Common myeloid progenitor, CD34-positive (primary cell): ENCODE measurements at regions not wholly inside any gene's neighbourhood (a gene's known extent, or its start where the extent isn't known, plus 50 kb on each side); places are given as distances from the start of the nearest gene placed in this dataset.

Source experiments
- CTCF ChIA-PET: fragments of 350-600 bp; sonication (Branson Sonifier 250); formaldehyde crosslinking; loops from one replicate; lab custom pipeline; 2021; ENCODE audit warnings: antibody characterized with exemption; lab: Charles Lee
- POLR2A ChIA-PET: fragments of 350-600 bp; sonication (Branson Sonifier 250); formaldehyde crosslinking; loops from one replicate; lab custom pipeline; 2021; ENCODE audit warnings: antibody characterized with exemption; lab: Charles Lee
- DNase-seq, 3 donors: peaks; one replicate each; pipeline versions ENCODE4 v3.0.0 to v3.0.0-alpha.2; 2013
- H3K27ac ChIP-seq, 2 experiments: 1 replicate in 1 of 2; 2 replicates in 1 of 2; pipeline ENCODE4 v1.7.0; 2013; ENCODE audit warnings: inconsistent platforms in 2 of 2, low read length in 2 of 2, mild to moderate bottlenecking in 2 of 2, low read depth in 1 of 2, moderate library complexity in 1 of 2; ENCODE audit not compliant: severe bottlenecking in 2 of 2, insufficient read depth in 1 of 2, poor library complexity in 1 of 2
- H3K27me3 ChIP-seq, 5 experiments: replicated peaks in 2 of 5; 1 replicate in 3 of 5; 2 replicates in 2 of 5; pipeline versions ENCODE4 v1.6.1 to v1.7.0; 2013; ENCODE audit warnings: low read length in 4 of 5, mild to moderate bottlenecking in 2 of 5, moderate library complexity in 2 of 5, inconsistent platforms in 1 of 5; ENCODE audit not compliant: insufficient read depth in 5 of 5, control insufficient read depth in 4 of 5
- H3K36me3 ChIP-seq, 4 experiments: 1 replicate in 2 of 4; 2 replicates in 2 of 4; pipeline versions ENCODE4 v1.6.1 to v1.7.0; 2013; ENCODE audit warnings: low read length in 3 of 4, control low read depth in 1 of 4, mild to moderate bottlenecking in 1 of 4; ENCODE audit not compliant: control insufficient read depth in 4 of 4, insufficient read depth in 4 of 4
- H3K4me1 ChIP-seq, 4 experiments: 1 replicate in 3 of 4; 2 replicates in 1 of 4; pipeline versions ENCODE4 v1.6.1 to v1.7.1; 2013; ENCODE audit warnings: low read length in 3 of 4, mild to moderate bottlenecking in 3 of 4, control low read depth in 1 of 4, inconsistent platforms in 1 of 4, moderate library complexity in 1 of 4; ENCODE audit not compliant: control insufficient read depth in 4 of 4, insufficient read depth in 4 of 4; ENCODE audit errors: control extremely low read depth in 1 of 4
- H3K4me3 ChIP-seq, 7 experiments: 1 replicate in 4 of 7; 2 replicates in 3 of 7; pipeline versions ENCODE4 v1.5.1 to v1.7.0; 2013; ENCODE audit warnings: mild to moderate bottlenecking in 7 of 7, low read length in 6 of 7, moderate library complexity in 6 of 7, inconsistent platforms in 2 of 7, low read depth in 2 of 7, control low read depth in 1 of 7; ENCODE audit not compliant: insufficient read depth in 4 of 7, control insufficient read depth in 1 of 7; ENCODE audit errors: extremely low read depth in 1 of 7
- H3K9me3 ChIP-seq, 5 experiments: 1 replicate in 4 of 5; 2 replicates in 1 of 5; pipeline versions ENCODE4 v1.6.1 to v1.7.1; 2013; ENCODE audit warnings: low read length in 4 of 5, mild to moderate bottlenecking in 2 of 5, inconsistent platforms in 1 of 5, low read depth in 1 of 5, moderate library complexity in 1 of 5; ENCODE audit not compliant: control insufficient read depth in 4 of 5, insufficient read depth in 2 of 5; ENCODE audit errors: control extremely low read depth in 1 of 5
- WGBS: methylation state at CpG from one replicate; pipeline ENCODE4 v1.1.5; 2013; ENCODE audit not compliant: insufficient coverage; 5-methylcytosine and 5-hydroxymethylcytosine counted together

GRCh38 chr13:104740641-104741222, 1674.5 kb upstream of the SLC10A2 start:
- no peak for DNase-seq
- Histone ChIP-seq H3K27ac (no peak overlapping the region), H3K27me3 (no peaks in the 10 kb centered on the region), H3K36me3 (no peaks in the 10 kb centered on the region), H3K4me1 (no peaks in the 10 kb centered on the region), H3K9me3 (no peaks in the 10 kb centered on the region), H3K4me3 (no peak overlapping the region)
- WGBS = 96% methylated on average over 6 of the region's 7 CpGs
- ChIA-PET CTCF (no interaction called here), POLR2A (no interaction called here)

- H3K27me3 ChIP-seq = no peaks in the 10 kb centered on the region
- POLR2A ChIA-PET = no interaction called here
- DNase-seq = no peak
- CTCF ChIA-PET = no interaction called here
- H3K36me3 ChIP-seq = no peaks in the 10 kb centered on the region
- H3K4me1 ChIP-seq = no peaks in the 10 kb centered on the region
- no peak overlapping the region for H3K27ac ChIP-seq
- 97% methylated on average over 5 of the region's 6 CpGs for WGBS
- H3K4me3 ChIP-seq = no peak overlapping the region
- H3K9me3 ChIP-seq = no peaks in the 10 kb centered on the region
These were observed 1671.5 kb upstream of the SLC10A2 start for GRCh38 chr13:104737713-104738112.

- Histone ChIP-seq H3K4me3 (no peak overlapping the region), H3K27ac (no peak overlapping the region), H3K4me1 (no peaks in the 10 kb centered on the region), H3K36me3 (no peaks in the 10 kb centered on the region), H3K27me3 (no peaks in the 10 kb centered on the region), H3K9me3 (no peaks in the 10 kb centered on the region)
- WGBS = 75% methylated on average over 1 of the region's 1 CpG
- ChIA-PET POLR2A (no interaction called here), CTCF (interaction anchor here (1.0 kb wide), 1 partner anchor 24 kb away, joined by 3 read pairs; no protein-coding TSS in a partner anchor)
- no peak for DNase-seq
These were observed 1667.2 kb upstream of the SLC10A2 start for GRCh38 chr13:104733427-104733826.

- H3K4me1 ChIP-seq = no peaks in the 10 kb centered on the region
- CTCF ChIA-PET = no interaction called here
- DNase-seq = no peak
- H3K36me3 ChIP-seq = no peaks in the 10 kb centered on the region
- POLR2A ChIA-PET = no interaction called here
- H3K9me3 ChIP-seq = no peaks in the 10 kb centered on the region
- H3K27me3 ChIP-seq = no peaks in the 10 kb centered on the region
- H3K27ac ChIP-seq = no peak overlapping the region
- no peak overlapping the region for H3K4me3 ChIP-seq
These were observed 1648.9 kb upstream of the SLC10A2 start for GRCh38 chr13:104715111-104715510.

GRCh38 chr13:104705031-104705750, 1639.0 kb upstream of the SLC10A2 start:
- H3K9me3 ChIP-seq = no peaks in the 10 kb centered on the region
- whole genome bisulfite sequencing = 97% methylated on average over 7 of the region's 7 CpGs
- H3K4me3 ChIP-seq = no peak overlapping the region
- no peaks in the 10 kb centered on the region for H3K36me3 ChIP-seq
- H3K27me3 ChIP-seq = no peaks in the 10 kb centered on the region
- no peak overlapping the region for H3K27ac ChIP-seq
- ChIA-PET CTCF (no interaction called here), POLR2A (no interaction called here)
- peaks cover 0 to 11% (median 3%) of the 10 kb centered on the region in 4 experiments for H3K4me1 ChIP-seq
- no peak for DNase-seq

- Histone ChIP-seq H3K27me3 (no peaks in the 10 kb centered on the region), H3K9me3 (peaks cover 0 to 2% (median 0%) of the 10 kb centered on the region in 5 experiments), H3K4me3 (peak overlapping the region in 1 of 7 experiments; percentile 14), H3K4me1 (peaks cover 0 to 11% (median 3%) of the 10 kb centered on the region in 4 experiments), H3K27ac (no peak overlapping the region), H3K36me3 (no peaks in the 10 kb centered on the region)
- peak; percentile 6 to 70 (median 62) for DNase-seq
- CTCF ChIA-PET = no interaction called here
- 36% methylated on average over 2 of the region's 3 CpGs for WGBS
- POLR2A ChIA-PET = no interaction called here
These were observed 1635.4 kb upstream of the SLC10A2 start for GRCh38 chr13:104701591-104701990.

- ChIA-PET POLR2A (no interaction called here), CTCF (no interaction called here)
- H3K4me1 ChIP-seq = peaks cover 0 to 9% (median 0%) of the 10 kb centered on the region in 4 experiments
- no peaks in the 10 kb centered on the region for H3K36me3 ChIP-seq
- H3K4me3 ChIP-seq = no peak overlapping the region
- H3K27ac ChIP-seq = no peak overlapping the region
- peaks cover 0 to 2% (median 0%) of the 10 kb centered on the region in 5 experiments for H3K9me3 ChIP-seq
- no peak for DNase-seq
- H3K27me3 ChIP-seq = no peaks in the 10 kb centered on the region
These were observed 1628.2 kb upstream of the SLC10A2 start for GRCh38 chr13:104694397-104694796.
